ENCODE measurements at regions not wholly inside any gene's neighbourhood (a gene's known extent, or its start where the extent isn't known, plus 50 kb on each side); places are given as distances from the start of the nearest gene placed in this dataset.

GRCh38 chr3:152177757-152178156 lies 91.0 kb upstream of the MBNL1 start:
- DNase-seq (ENCODE audit: low read depth), result no peak
- H3K4me3 ChIP-seq (replicated peaks; ENCODE audit: low read depth, low read length), result no peak overlapping the region
- no peak for TF ChIP-seq CTCF (IDR thresholded peaks at IDR 0.05; ENCODE audit: low read length, missing control alignments)

GRCh38 chr3:152183473-152183872 lies 85.3 kb upstream of the MBNL1 start:
- TF ChIP-seq CTCF (IDR thresholded peaks at IDR 0.05; ENCODE audit: low read length, missing control alignments), result peak; percentile 59
- no peak overlapping the region for H3K4me3 ChIP-seq (replicated peaks; ENCODE audit: low read depth, low read length)
- DNase-seq (ENCODE audit: low read depth), result peak; percentile 64

GRCh38 chr3:152184971-152185686 lies 83.6 kb upstream of the MBNL1 start:
- no peak for DNase-seq (ENCODE audit: low read depth)
- no peak for TF ChIP-seq CTCF (IDR thresholded peaks at IDR 0.05; ENCODE audit: low read length, missing control alignments)
- H3K4me3 ChIP-seq (replicated peaks; ENCODE audit: low read depth, low read length), result no peak overlapping the region

GRCh38 chr3:152185891-152186630 lies 82.7 kb upstream of the MBNL1 start:
- TF ChIP-seq CTCF (IDR thresholded peaks at IDR 0.05; ENCODE audit: low read length, missing control alignments), result no peak
- DNase-seq (ENCODE audit: low read depth), result no peak
- no peak overlapping the region for H3K4me3 ChIP-seq (replicated peaks; ENCODE audit: low read depth, low read length)

- TF ChIP-seq CTCF (IDR thresholded peaks at IDR 0.05; ENCODE audit: low read length, missing control alignments), result no peak
- no peak overlapping the region for H3K4me3 ChIP-seq (replicated peaks; ENCODE audit: low read depth, low read length)
- no peak for DNase-seq (ENCODE audit: low read depth)
Observed at GRCh38 chr3:152190636-152191183, 78.0 kb upstream of the MBNL1 start.

GRCh38 chr3:152192050-152192449 lies 76.7 kb upstream of the MBNL1 start:
- no peak for DNase-seq (ENCODE audit: low read depth)
- no peak overlapping the region for H3K4me3 ChIP-seq (replicated peaks; ENCODE audit: low read depth, low read length)
- TF ChIP-seq CTCF (IDR thresholded peaks at IDR 0.05; ENCODE audit: low read length, missing control alignments), result no peak
